ENCODE measurements at regions not wholly inside any gene's neighbourhood (a gene's known extent, or its start where the extent isn't known, plus 50 kb on each side); places are given as distances from the start of the nearest gene placed in this dataset.

GRCh38 chr12:75606956-75607355 is 95.5 kb upstream of the KRR1 start:
- CTCF ChIA-PET = interaction anchor here (2.8 kb wide), 1 partner anchor 17 kb away, joined by 14 read pairs; no protein-coding TSS in a partner anchor
- WGBS (ENCODE audit: low lambda C conversion rate) = 94% methylated on average over 3 of the region's 3 CpGs
- 0 out of 2 replicates have a peak, but pooled peaks cover 3% of the 10 kb centered on the region for H3K9me2 ChIP-seq
- no peaks in the 10 kb centered on the region for H3F3A ChIP-seq (replicated peaks; ENCODE audit: insufficient read depth)
- POLR2A ChIA-PET = no interaction called here
- H3K27ac ChIP-seq (ENCODE audit: low read depth in 2 of 2, low read length in 1 of 2) = no peak overlapping the region
- H3K9ac ChIP-seq = no peak overlapping the region
- H3K9me3 ChIP-seq = no peaks in the 10 kb centered on the region
- no peaks in the 10 kb centered on the region for H3K36me3 ChIP-seq (replicated peaks in 1 of 2; ENCODE audit: control insufficient read depth in 1 of 2, insufficient read depth in 2 of 2, low read length in 1 of 2)
- no peaks in the 10 kb centered on the region; a peak in 2 of 4 replicates for H3K4me1 ChIP-seq (ENCODE audit: control insufficient read depth in 1 of 2, insufficient read depth in 2 of 2, low read depth in 1 of 2, low read length in 1 of 2)
- H4K20me1 ChIP-seq (ENCODE audit: insufficient read depth) = no peaks in the 10 kb centered on the region
- no peaks in the 10 kb centered on the region for H3K27me3 ChIP-seq (ENCODE audit: insufficient read depth)
- H3K4me3 ChIP-seq (ENCODE audit: low read depth in 2 of 2, low read length in 1 of 2) = no peak overlapping the region
- TF ChIP-seq FOXM1 (IDR thresholded peaks at IDR 0.05; ENCODE audit: low read depth) = no peak
- TF ChIP-seq CTCF (IDR thresholded peaks at IDR 0.05) = no peak
- TF ChIP-seq RAD21 (IDR thresholded peaks at IDR 0.05; ENCODE audit: low read length) = no peak
- no peak for TF ChIP-seq FOSL2 (IDR thresholded peaks at IDR 0.05; ENCODE audit: borderline replicate concordance, low read depth)
- TF ChIP-seq SIN3A (IDR thresholded peaks at IDR 0.05; ENCODE audit: borderline replicate concordance, low read depth, low read length) = no peak
- TF ChIP-seq RFX5 (IDR thresholded peaks at IDR 0.05; ENCODE audit: low read length) = no peak
- no peak for TF ChIP-seq PBX3 (IDR thresholded peaks at IDR 0.05)
- H3K79me2 ChIP-seq (ENCODE audit: insufficient read depth) = no peaks in the 10 kb centered on the region
- no peak overlapping the region for H2AFZ ChIP-seq (ENCODE audit: low read depth)
- no peak overlapping the region for H3K4me2 ChIP-seq
- no peak for DNase-seq

GRCh38 chr12:75606151-75606550 is 94.7 kb upstream of the KRR1 start:
- 71% methylated on average over 2 of the region's 2 CpGs for WGBS (ENCODE audit: low lambda C conversion rate)
- Histone ChIP-seq H3K9me3 (no peaks in the 10 kb centered on the region), H4K20me1 (ENCODE audit: insufficient read depth) (no peaks in the 10 kb centered on the region), H3K79me2 (ENCODE audit: insufficient read depth) (no peaks in the 10 kb centered on the region), H3K36me3 (replicated peaks in 1 of 2; ENCODE audit: control insufficient read depth in 1 of 2, insufficient read depth in 2 of 2, low read length in 1 of 2) (no peaks in the 10 kb centered on the region), H3F3A (replicated peaks; ENCODE audit: insufficient read depth) (no peaks in the 10 kb centered on the region), H3K27me3 (ENCODE audit: insufficient read depth) (no peaks in the 10 kb centered on the region), H3K27ac (ENCODE audit: low read depth in 2 of 2, low read length in 1 of 2) (no peak overlapping the region), H3K4me3 (ENCODE audit: low read depth in 2 of 2, low read length in 1 of 2) (no peak overlapping the region), H3K4me2 (no peak overlapping the region), H3K9ac (no peak overlapping the region), H3K9me2 (0 out of 2 replicates have a peak, but pooled peaks cover 3% of the 10 kb centered on the region), H3K4me1 (ENCODE audit: control insufficient read depth in 1 of 2, insufficient read depth in 2 of 2, low read depth in 1 of 2, low read length in 1 of 2) (no peaks in the 10 kb centered on the region; a peak in 2 of 4 replicates), H2AFZ (ENCODE audit: low read depth) (no peak overlapping the region)
- TF ChIP-seq, protein P1, sequence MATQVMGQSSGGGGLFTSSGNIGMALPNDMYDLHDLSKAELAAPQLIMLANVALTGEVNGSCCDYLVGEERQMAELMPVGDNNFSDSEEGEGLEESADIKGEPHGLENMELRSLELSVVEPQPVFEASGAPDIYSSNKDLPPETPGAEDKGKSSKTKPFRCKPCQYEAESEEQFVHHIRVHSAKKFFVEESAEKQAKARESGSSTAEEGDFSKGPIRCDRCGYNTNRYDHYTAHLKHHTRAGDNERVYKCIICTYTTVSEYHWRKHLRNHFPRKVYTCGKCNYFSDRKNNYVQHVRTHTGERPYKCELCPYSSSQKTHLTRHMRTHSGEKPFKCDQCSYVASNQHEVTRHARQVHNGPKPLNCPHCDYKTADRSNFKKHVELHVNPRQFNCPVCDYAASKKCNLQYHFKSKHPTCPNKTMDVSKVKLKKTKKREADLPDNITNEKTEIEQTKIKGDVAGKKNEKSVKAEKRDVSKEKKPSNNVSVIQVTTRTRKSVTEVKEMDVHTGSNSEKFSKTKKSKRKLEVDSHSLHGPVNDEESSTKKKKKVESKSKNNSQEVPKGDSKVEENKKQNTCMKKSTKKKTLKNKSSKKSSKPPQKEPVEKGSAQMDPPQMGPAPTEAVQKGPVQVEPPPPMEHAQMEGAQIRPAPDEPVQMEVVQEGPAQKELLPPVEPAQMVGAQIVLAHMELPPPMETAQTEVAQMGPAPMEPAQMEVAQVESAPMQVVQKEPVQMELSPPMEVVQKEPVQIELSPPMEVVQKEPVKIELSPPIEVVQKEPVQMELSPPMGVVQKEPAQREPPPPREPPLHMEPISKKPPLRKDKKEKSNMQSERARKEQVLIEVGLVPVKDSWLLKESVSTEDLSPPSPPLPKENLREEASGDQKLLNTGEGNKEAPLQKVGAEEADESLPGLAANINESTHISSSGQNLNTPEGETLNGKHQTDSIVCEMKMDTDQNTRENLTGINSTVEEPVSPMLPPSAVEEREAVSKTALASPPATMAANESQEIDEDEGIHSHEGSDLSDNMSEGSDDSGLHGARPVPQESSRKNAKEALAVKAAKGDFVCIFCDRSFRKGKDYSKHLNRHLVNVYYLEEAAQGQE (IDR thresholded peaks at IDR 0.05; ENCODE audit: low read depth, low read length) = no peak
- no peak for TF ChIP-seq SMC3 (IDR thresholded peaks at IDR 0.05; ENCODE audit: low read depth, low read length)
- TF ChIP-seq MEF2A (IDR thresholded peaks at IDR 0.05; ENCODE audit: borderline replicate concordance, low read depth) = no peak
- TF ChIP-seq MXI1 (IDR thresholded peaks at IDR 0.05; ENCODE audit: low read depth, low read length) = no peak
- no peak for TF ChIP-seq RCOR1 (IDR thresholded peaks at IDR 0.05; ENCODE audit: low read length)
- ChIA-PET CTCF (interaction anchor here (2.8 kb wide), 1 partner anchor 18 kb away, joined by 14 read pairs; no protein-coding TSS in a partner anchor), POLR2A (no interaction called here)
- no peak for DNase-seq
